ENCODE measurements at regions not wholly inside any gene's neighbourhood (a gene's known extent, or its start where the extent isn't known, plus 50 kb on each side); places are given as distances from the start of the nearest gene placed in this dataset.

- no peak for DNase-seq
Observed at GRCh38 chr9:78763424-78763823, 466.5 kb downstream of the PSAT1 start.

GRCh38 chr9:78765861-78766260 is 468.9 kb downstream of the PSAT1 start:
- no peak for DNase-seq

GRCh38 chr9:78767490-78767889 is 470.6 kb downstream of the PSAT1 start:
- no peak for DNase-seq

GRCh38 chr9:78769690-78770089 is 472.8 kb downstream of the PSAT1 start:
- DNase-seq, result no peak

GRCh38 chr9:78775211-78775610 is 478.3 kb downstream of the PSAT1 start:
- no peak for DNase-seq

GRCh38 chr9:78775696-78776295 is 478.9 kb downstream of the PSAT1 start:
- no peak for DNase-seq

- DNase-seq, result no peak
Observed at GRCh38 chr9:78777747-78778146, 480.8 kb downstream of the PSAT1 start.

GRCh38 chr9:78778318-78778717 is 481.4 kb downstream of the PSAT1 start:
- DNase-seq, result no peak

GRCh38 chr9:78778861-78779374 is 482.0 kb downstream of the PSAT1 start:
- DNase-seq, result no peak

- DNase-seq, result no peak
Observed at GRCh38 chr9:78781681-78782080, 484.8 kb downstream of the PSAT1 start.

- no peak for DNase-seq
Observed at GRCh38 chr9:78782234-78782633, 485.3 kb downstream of the PSAT1 start.

GRCh38 chr9:78782858-78783257 is 485.9 kb downstream of the PSAT1 start:
- no peak for DNase-seq

- DNase-seq, result no peak
Observed at GRCh38 chr9:78783743-78784142, 486.8 kb downstream of the PSAT1 start.

GRCh38 chr9:78786794-78787193 is 489.9 kb downstream of the PSAT1 start:
- DNase-seq, result no peak

- DNase-seq, result no peak
Observed at GRCh38 chr9:78788101-78788500, 491.2 kb downstream of the PSAT1 start.

GRCh38 chr9:78791779-78792178 is 494.9 kb downstream of the PSAT1 start:
- DNase-seq, result no peak

- DNase-seq, result no peak
Observed at GRCh38 chr9:78792745-78793144, 495.8 kb downstream of the PSAT1 start.

- no peak for DNase-seq
Observed at GRCh38 chr9:78805771-78806170, 508.8 kb downstream of the PSAT1 start.

- no peak for DNase-seq
Observed at GRCh38 chr9:78806492-78807160, 509.7 kb downstream of the PSAT1 start.

- DNase-seq, result no peak
Observed at GRCh38 chr9:78807286-78807685, 510.4 kb downstream of the PSAT1 start.

- no peak for DNase-seq
Observed at GRCh38 chr9:78808048-78808447, 511.1 kb downstream of the PSAT1 start.

GRCh38 chr9:78811622-78812276 is 514.8 kb downstream of the PSAT1 start:
- DNase-seq, result no peak

GRCh38 chr9:78812665-78813064 is 515.7 kb downstream of the PSAT1 start:
- no peak for DNase-seq

GRCh38 chr9:78813602-78814180 is 516.8 kb downstream of the PSAT1 start:
- no peak for DNase-seq
